ENCODE measurements at regions not wholly inside any gene's neighbourhood (a gene's known extent, or its start where the extent isn't known, plus 50 kb on each side); places are given as distances from the start of the nearest gene placed in this dataset.
A peak's percentile ranks its signal among the peaks of the same experiment; 100 is the strongest.

DNA sequence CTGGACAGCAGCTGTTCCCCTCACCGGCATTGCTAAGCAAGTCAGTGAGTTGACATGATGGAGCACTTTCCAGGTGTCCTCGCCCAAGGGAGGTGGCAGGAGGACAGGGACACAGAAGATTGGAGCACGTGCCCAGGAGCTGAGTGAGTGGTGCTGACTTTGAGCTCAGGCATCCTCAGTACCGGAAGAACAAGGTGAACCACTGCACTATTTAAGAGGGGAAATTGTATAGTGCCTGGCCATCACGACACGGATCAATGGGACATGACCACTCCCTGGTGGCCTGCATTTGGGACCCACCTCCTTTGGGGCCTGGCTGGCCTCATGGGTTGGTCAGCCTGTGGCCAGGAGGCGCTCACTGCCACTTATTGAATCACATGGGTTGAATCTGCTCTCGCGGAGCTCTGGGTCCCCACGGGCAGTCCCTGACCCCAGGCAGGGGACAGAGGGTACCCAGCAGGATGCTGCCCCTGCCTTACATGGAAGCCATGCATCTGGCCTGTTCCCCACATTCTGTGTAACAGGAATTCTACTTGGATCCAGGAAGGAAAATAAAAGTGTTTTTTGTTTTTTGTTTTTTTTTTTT lies 206.9 kb upstream of the ZNF536 start:
- H3K4me3 ChIP-seq (ENCODE audit: low read depth in 1 of 3, low read length in 3 of 3) = no peak overlapping the region
- H3K36me3 ChIP-seq (ENCODE audit: control insufficient read depth in 4 of 4, insufficient read depth in 3 of 4, low read depth in 1 of 4, low read length in 3 of 4) = no peaks in the 10 kb centered on the region
- H3K27me3 ChIP-seq (ENCODE audit: control insufficient read depth in 4 of 4, insufficient read depth in 4 of 4, low read length in 3 of 4) = no peaks in the 10 kb centered on the region
- H3K27ac ChIP-seq (ENCODE audit: low read depth in 1 of 2, low read length in 2 of 2) = no peak overlapping the region
- H3K9ac ChIP-seq (ENCODE audit: low read depth in 1 of 2, low read length in 2 of 2) = no peak overlapping the region
- no peaks in the 10 kb centered on the region for H3K4me1 ChIP-seq (ENCODE audit: control insufficient read depth in 4 of 4, insufficient read depth in 4 of 4, low read length in 3 of 4)
- H3K9me3 ChIP-seq (ENCODE audit: control insufficient read depth in 4 of 4, low read length in 3 of 4) = no peaks in the 10 kb centered on the region
- WGBS = 88% methylated on average over 10 of the region's 10 CpGs
- TF ChIP-seq TAF1 (conservative IDR thresholded peaks at IDR 0.05) (no peak), HNF4A (conservative IDR thresholded peaks at IDR 0.05) (no peak), FOXA2 (IDR thresholded peaks at IDR 0.05) (no peak), RAD21 (IDR thresholded peaks at IDR 0.05) (no peak), HNF4G (IDR thresholded peaks at IDR 0.05) (no peak), SP1 (IDR thresholded peaks at IDR 0.05) (no peak), GABPA (IDR thresholded peaks at IDR 0.05 in 1 of 2, conservative IDR thresholded peaks at IDR 0.05 in 1 of 2) (no peak), YY1 (IDR thresholded peaks at IDR 0.05) (no peak), EGR1 (IDR thresholded peaks at IDR 0.05; ENCODE audit: low read depth in 2 of 2) (no peak), JUND (IDR thresholded peaks at IDR 0.05) (no peak), NR2F2 (IDR thresholded peaks at IDR 0.05) (no peak), CTCF (IDR thresholded peaks at IDR 0.05; ENCODE audit: low read depth, low read length, missing input control) (no peak), FOXA1 (IDR thresholded peaks at IDR 0.05) (no peak), REST (IDR thresholded peaks at IDR 0.05) (no peak)
- TF ChIP-seq, protein P1, sequence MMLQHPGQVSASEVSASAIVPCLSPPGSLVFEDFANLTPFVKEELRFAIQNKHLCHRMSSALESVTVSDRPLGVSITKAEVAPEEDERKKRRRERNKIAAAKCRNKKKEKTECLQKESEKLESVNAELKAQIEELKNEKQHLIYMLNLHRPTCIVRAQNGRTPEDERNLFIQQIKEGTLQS (IDR thresholded peaks at IDR 0.05) = no peak
- peak; percentile 13 for DNase-seq (ENCODE audit: low spot score)

DNA sequence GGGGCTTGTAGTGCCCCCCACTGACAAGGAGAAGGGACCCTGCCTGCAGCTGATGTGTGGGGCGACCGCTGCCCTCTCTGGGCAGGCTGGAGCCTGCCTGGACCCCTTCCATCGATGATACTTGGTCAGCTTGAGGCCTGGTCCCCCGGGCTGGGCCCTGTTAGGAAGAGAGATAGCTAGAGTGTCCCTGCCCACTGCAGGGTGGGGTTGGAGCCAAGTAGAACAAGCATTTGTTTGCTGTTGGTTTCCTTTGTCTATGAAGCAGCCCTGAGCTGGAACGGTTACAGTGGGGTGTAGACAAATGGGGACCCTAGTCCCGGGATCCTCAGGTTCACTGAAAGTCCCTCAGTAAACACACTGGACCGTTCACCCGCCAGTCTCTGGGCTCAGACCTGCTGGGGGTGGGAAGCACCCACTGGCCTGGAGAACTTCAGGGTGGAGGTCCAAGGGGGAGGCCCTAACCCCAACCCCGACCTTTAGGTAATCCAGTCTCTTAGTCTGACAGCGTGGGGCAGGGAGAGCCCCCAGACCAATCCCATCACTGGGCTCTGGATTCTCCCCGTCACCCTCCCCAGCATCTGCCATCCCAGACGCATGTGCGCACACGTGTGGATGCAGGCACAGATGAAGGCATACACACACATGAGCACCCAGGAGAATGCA lies 204.8 kb upstream of the ZNF536 start:
- Histone ChIP-seq H3K4me3 (ENCODE audit: low read depth in 1 of 3, low read length in 3 of 3) (no peak overlapping the region), H3K36me3 (ENCODE audit: control insufficient read depth in 4 of 4, insufficient read depth in 3 of 4, low read depth in 1 of 4, low read length in 3 of 4) (no peaks in the 10 kb centered on the region), H3K9ac (ENCODE audit: low read depth in 1 of 2, low read length in 2 of 2) (no peak overlapping the region), H3K4me1 (ENCODE audit: control insufficient read depth in 4 of 4, insufficient read depth in 4 of 4, low read length in 3 of 4) (no peaks in the 10 kb centered on the region), H3K9me3 (ENCODE audit: control insufficient read depth in 4 of 4, low read length in 3 of 4) (no peaks in the 10 kb centered on the region), H3K27me3 (ENCODE audit: control insufficient read depth in 4 of 4, insufficient read depth in 4 of 4, low read length in 3 of 4) (no peaks in the 10 kb centered on the region), H3K27ac (ENCODE audit: low read depth in 1 of 2, low read length in 2 of 2) (no peak overlapping the region)
- WGBS = 85% methylated on average over 14 of the region's 14 CpGs
- DNase-seq (ENCODE audit: low spot score) = peak; percentile 17
- TF ChIP-seq REST (IDR thresholded peaks at IDR 0.05) (no peak), SP1 (IDR thresholded peaks at IDR 0.05) (no peak)

All from liver (tissue), 8 donors.